ENCODE measurements at regions not wholly inside any gene's neighbourhood (a gene's known extent, or its start where the extent isn't known, plus 50 kb on each side); places are given as distances from the start of the nearest gene placed in this dataset.
A peak's percentile ranks its signal among the peaks of the same experiment; 100 is the strongest.

DNA sequence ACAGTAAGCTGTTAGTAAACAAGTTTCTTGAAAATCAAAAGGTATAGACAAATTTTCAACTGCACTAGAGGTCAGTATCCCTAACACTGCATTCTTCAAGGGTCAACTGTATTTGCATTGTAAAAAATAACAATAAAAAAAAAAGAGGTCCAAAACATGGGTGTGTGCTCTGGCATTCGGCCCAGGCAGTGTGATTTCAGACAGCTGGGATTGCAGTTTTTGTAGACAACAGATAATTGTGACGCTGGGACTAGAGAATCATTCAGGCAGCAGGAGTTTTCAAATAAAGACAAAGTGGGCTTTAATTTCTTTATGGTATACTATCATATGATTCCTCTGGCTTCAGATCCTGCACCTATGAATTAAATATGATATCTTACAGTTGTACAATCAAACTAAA, 543.2 kb upstream of the SEMA3D start:
- POLR2A ChIA-PET (ENCODE audit: low non-redundant PET), result no interaction called here
- no peak for DNase-seq (ENCODE audit: low spot score)

GRCh38 chr7:85725026-85725425, 538.2 kb upstream of the SEMA3D start:
- CTCF ChIA-PET, result no interaction called here
- POLR2A ChIA-PET (ENCODE audit: low non-redundant PET), result no interaction called here
- H3K27ac ChIP-seq, result no peak overlapping the region
- no peak for TF ChIP-seq CTCF (conservative IDR thresholded peaks at IDR 0.05; ENCODE audit: low read depth)
- no peak for DNase-seq (ENCODE audit: low spot score)

More for the DNA sequence above, 543.2 kb upstream of the SEMA3D start:
- H3K27ac ChIP-seq, result no peak overlapping the region
- TF ChIP-seq CTCF (conservative IDR thresholded peaks at IDR 0.05; ENCODE audit: low read depth), result no peak
- CTCF ChIA-PET, result no interaction called here

DNA sequence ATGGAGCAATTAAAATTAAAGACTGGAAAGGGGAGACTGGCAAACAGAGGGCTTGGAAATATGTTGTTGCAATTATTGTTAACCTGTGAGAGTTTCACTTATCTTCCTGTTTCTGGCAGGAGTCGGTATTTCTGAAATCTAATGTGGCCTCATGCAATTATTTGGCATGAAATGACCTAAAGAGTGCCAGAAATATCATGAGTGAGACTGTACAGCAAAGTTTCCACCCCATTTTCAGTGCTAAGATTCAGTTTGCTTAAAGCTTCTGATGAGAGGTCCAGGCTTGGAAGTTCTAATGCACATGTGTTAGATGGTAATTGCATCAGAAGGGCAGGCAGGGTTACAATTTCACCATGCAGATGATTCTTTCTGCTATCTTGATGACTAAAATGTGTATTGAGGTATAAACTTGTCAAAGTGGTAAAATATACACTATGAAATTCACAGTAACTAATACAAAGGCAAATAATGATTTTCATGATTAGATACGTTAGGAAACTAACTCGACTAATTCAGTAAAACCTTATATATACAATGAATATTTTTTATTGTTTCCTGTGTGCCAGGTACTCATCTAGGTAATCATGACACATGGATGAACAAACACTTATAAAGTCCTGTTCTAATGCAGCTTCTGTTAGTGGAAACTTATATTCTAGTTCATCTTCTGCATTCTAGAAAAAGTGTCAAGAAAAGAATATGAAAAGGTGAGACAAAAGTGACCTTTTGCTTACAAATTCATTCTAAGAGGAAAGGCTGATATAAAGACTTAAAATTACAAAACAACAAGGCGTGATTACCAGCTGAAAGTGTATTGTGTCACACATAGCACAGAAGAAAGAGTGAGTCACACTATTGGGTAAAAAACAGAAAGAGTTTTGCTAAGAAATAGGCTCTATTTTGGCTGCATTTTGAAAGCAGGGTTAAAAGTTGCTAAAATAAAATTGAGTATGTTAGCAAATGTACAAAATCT, 533.4 kb upstream of the SEMA3D start:
- POLR2A ChIA-PET (ENCODE audit: low non-redundant PET), result no interaction called here
- peak; percentile 32 for DNase-seq (ENCODE audit: low spot score)
- CTCF ChIA-PET, result no interaction called here
- TF ChIP-seq CTCF (conservative IDR thresholded peaks at IDR 0.05; ENCODE audit: low read depth), result no peak
- peak overlapping the region; percentile 87; the same call in 1 of the 2 replicates for H3K27ac ChIP-seq

GRCh38 chr7:85716353-85716752, 529.5 kb upstream of the SEMA3D start:
- POLR2A ChIA-PET (ENCODE audit: low non-redundant PET), result no interaction called here
- no peak for DNase-seq (ENCODE audit: low spot score)
- no peak overlapping the region for H3K27ac ChIP-seq
- CTCF ChIA-PET, result no interaction called here
- no peak for TF ChIP-seq CTCF (conservative IDR thresholded peaks at IDR 0.05; ENCODE audit: low read depth)

DNA sequence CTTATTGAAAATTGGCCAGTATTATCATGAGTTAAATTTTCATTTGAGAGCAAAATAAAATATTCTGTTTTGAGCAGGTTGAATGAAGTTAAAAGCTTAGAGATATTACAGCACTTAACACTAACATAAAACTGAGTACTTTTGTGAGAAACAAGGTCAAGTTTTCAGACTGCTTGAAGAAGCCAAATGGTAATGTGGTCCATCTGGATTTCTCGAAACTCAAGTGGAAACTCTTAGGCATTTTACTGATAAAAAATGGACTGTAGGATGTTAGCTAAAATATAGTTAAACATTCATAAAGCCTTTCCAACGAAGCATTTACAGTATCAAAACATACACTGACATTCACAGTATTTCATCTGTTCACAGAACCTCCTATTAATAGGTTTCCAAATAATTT, 528.1 kb upstream of the SEMA3D start:
- DNase-seq (ENCODE audit: low spot score), result no peak
- CTCF ChIA-PET, result no interaction called here
- no peak overlapping the region for H3K27ac ChIP-seq
- no peak for TF ChIP-seq CTCF (conservative IDR thresholded peaks at IDR 0.05; ENCODE audit: low read depth)
- POLR2A ChIA-PET (ENCODE audit: low non-redundant PET), result no interaction called here

DNA sequence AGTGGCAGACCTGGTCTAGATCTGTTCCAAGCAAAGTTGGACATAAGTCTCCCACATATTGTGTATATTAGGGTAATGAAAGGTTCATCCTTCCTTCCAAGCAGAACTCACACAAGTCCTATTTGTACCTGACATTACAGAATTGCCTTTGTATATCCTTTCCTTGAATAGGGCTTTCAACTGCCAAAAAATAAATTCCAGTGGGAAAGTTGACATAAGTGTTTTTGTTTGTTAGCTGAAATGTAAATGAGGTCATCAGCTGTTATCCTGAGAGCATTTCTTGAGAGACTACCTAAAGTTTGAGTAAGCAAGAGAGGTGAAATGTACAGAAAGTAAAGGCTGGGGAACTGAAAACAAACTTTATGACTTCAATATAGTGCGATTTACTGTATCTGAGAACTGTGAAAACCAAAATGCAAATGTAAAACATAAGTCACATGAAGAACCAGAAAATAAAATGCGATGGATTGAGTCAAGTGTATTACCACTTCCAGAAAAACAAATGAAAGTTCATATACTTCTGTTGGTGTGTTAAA, 527.3 kb upstream of the SEMA3D start:
- no peak overlapping the region for H3K27ac ChIP-seq
- CTCF ChIA-PET, result no interaction called here
- POLR2A ChIA-PET (ENCODE audit: low non-redundant PET), result no interaction called here
- no peak for DNase-seq (ENCODE audit: low spot score)
- no peak for TF ChIP-seq CTCF (conservative IDR thresholded peaks at IDR 0.05; ENCODE audit: low read depth)

All from RWPE1 (cell line).